H1 (cell line): ENCODE measurements at regions not wholly inside any gene's neighbourhood (a gene's known extent, or its start where the extent isn't known, plus 50 kb on each side); places are given as distances from the start of the nearest gene placed in this dataset.

Experiments used
- ATF3 ChIP-seq: IDR thresholded peaks from 2 replicates; pipeline ENCODE4 v1.6.1; 2011; ENCODE audit warnings: low read depth, mild to moderate bottlenecking, low read length; ENCODE audit not compliant: insufficient read depth
- CHD7 ChIP-seq: fragments of 300-600 bp; sonication (generic); IDR thresholded peaks from 2 replicates; pipeline ENCODE4 v1.7.1; 2012; ENCODE audit warnings: low read length, moderate library complexity, mild to moderate bottlenecking, inconsistent platforms; ENCODE audit not compliant: insufficient replicate concordance
- CREB1 ChIP-seq: IDR thresholded peaks from 2 replicates; pipeline ENCODE4 v1.6.1; 2012; ENCODE audit warnings: inconsistent platforms
- JUN ChIP-seq: IDR thresholded peaks from 2 replicates; pipeline ENCODE4 v1.6.1; 2011; ENCODE audit warnings: low read depth, mild to moderate bottlenecking, improper control_type of control experiment, low read length
- PHF8 ChIP-seq: fragments of 200-600 bp; sonication (generic); conservative IDR thresholded peaks from 2 replicates; pipeline ENCODE4 v1.7.1; 2012; ENCODE audit warnings: low read depth, mild to moderate bottlenecking, inconsistent platforms, low read length, moderate library complexity
- POU5F1 ChIP-seq: IDR thresholded peaks from 2 replicates; pipeline ENCODE4 v1.6.1; 2011; ENCODE audit warnings: low read depth, mild to moderate bottlenecking, low read length, moderate library complexity
- SAP30 ChIP-seq: fragments of 300-600 bp; sonication (generic); IDR thresholded peaks from 2 replicates; pipeline ENCODE4 v1.7.1; 2012; ENCODE audit warnings: low read length, moderate library complexity, mild to moderate bottlenecking, inconsistent platforms; ENCODE audit not compliant: insufficient read depth, insufficient replicate concordance
- SRF ChIP-seq: IDR thresholded peaks from 2 replicates; pipeline ENCODE4 v1.6.1; 2011; ENCODE audit warnings: mild to moderate bottlenecking, low read depth, low read length, moderate library complexity
- TF ChIP-seq, protein P1 (sequence below): IDR thresholded peaks from 2 replicates; pipeline ENCODE4 v1.6.1; 2011; ENCODE audit warnings: low read length, improper control_type of control experiment

DNA sequence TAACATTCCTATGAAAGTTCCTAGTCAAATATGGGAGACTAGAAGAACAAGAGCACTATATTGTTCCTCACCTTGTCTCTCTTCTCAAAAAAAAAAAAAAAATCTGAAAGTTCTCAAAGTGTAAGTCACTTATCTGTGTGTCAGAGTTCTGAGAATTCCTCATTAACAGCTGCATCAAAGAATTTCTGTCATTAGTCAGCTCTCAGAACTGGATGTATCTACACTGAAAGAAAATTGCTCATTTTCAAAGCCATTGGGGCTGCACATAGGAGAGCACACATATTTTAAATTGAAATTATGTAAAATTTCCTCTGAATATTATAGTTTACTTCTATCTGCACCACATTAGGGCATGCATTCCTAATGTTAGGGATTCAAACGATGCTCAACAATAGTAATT is 99.5 kb upstream of the FTMT start (continued):
- TF ChIP-seq CHD7 = no peak
- no peak for TF ChIP-seq SAP30
- TF ChIP-seq PHF8 = no peak
- TF ChIP-seq, protein P1, sequence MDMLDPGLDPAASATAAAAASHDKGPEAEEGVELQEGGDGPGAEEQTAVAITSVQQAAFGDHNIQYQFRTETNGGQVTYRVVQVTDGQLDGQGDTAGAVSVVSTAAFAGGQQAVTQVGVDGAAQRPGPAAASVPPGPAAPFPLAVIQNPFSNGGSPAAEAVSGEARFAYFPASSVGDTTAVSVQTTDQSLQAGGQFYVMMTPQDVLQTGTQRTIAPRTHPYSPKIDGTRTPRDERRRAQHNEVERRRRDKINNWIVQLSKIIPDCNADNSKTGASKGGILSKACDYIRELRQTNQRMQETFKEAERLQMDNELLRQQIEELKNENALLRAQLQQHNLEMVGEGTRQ = no peak
- no peak for TF ChIP-seq SRF
- no peak for TF ChIP-seq JUN
- TF ChIP-seq CREB1 = no peak
- TF ChIP-seq POU5F1 = no peak
- no peak for TF ChIP-seq ATF3
